Gastroesophageal sphincter (tissue), 2 donors: ENCODE measurements at regions not wholly inside any gene's neighbourhood (a gene's known extent, or its start where the extent isn't known, plus 50 kb on each side); places are given as distances from the start of the nearest gene placed in this dataset.

ENCODE experiments used
- EP300 ChIP-seq: sonication (generic); formaldehyde crosslinking; IDR thresholded peaks from one replicate; pipeline ENCODE4 v1.6.1; 2017; ENCODE audit warnings: antibody characterized with exemption, mild to moderate bottlenecking
- POLR2A ChIP-seq, 2 donors: fragments of 450-650 bp; IDR thresholded peaks; one replicate each; pipeline ENCODE4 v1.6.1; 2017; ENCODE audit warnings: antibody characterized with exemption in 2 of 2, mild to moderate bottlenecking in 2 of 2, moderate library complexity in 1 of 2

GRCh38 chr6:51015394-51015793, 196.7 kb downstream of the TFAP2B start:
- TF ChIP-seq EP300, result no peak
- TF ChIP-seq POLR2A (IDR thresholded peaks at IDR 0.05), result no peak
